ENCODE measurements at regions not wholly inside any gene's neighbourhood (a gene's known extent, or its start where the extent isn't known, plus 50 kb on each side); places are given as distances from the start of the nearest gene placed in this dataset.

DNA sequence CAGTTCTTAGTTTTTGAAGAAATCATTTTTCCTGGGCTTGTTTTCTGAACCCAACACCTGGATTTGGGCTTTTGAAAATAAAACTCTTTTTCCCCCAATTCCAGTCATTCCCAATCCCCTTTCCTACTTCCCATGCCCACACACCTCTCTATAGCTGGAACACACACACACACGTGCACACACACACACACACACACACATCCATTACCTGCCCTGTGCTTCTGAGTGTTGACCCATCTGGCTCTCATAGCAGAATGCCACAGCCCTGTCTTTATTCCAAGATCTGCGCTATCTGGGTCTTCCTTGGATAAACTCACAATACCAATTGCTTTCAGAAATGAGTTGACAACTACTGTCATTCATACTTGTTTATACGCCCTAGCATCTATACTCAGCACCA is 54.9 kb upstream of the C4orf54 start:
- no peak for DNase-seq (ENCODE audit: low read depth, low spot score)

- DNase-seq (ENCODE audit: low read depth, low spot score): no peak
Observed at GRCh38 chr4:99712099-99712498, 54.5 kb upstream of the C4orf54 start.

DNA sequence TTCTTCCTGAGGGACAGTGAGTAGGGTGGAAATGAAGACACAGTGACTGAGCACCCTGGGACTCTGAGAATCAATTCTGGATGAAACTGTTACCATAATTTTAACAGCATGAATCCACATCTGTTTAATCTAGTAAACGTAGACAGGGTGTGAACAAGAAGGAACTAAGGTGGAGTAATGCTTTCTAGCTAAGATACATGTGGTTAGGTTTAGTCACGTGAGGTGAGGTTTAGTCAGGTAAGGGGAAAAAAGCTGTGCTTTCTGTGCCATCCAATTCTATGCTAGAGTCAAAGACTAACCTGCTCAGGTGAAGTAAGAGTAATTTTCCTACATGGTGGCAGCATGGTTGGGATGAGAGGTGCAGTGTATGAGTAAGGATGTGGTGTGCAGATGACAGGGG is 54.0 kb upstream of the C4orf54 start:
- DNase-seq (ENCODE audit: low read depth, low spot score): no peak

DNA sequence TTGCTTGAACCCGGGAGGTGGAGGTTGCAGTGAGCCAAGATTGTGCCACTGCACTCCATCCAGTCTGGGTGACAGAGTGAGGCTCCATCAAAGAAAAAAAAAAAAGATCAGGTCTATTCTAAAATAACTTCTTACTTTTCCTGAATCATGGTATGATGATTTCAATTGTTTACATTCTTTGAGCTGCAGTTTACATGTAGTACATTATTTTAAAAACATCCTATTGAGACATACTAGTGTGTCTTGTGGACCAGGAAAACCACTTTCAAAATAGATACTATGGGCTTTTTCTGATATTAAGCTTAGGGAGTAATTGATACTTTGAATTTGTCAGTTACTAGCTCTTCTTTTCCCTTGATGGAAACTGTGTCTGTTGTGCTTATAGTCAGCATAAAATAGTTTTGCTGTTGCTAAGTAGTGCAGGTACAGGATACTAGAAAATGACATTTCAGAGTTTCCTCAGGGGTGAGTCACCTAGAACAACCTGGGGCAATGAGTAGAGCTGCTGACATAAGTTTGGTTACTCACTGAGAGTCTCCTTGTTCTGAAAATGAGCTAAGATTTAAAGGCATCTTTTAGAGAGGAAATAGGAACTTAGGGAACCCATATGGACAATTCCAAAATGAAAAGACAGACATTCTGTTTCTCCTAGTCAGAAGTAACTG is 53.2 kb upstream of the C4orf54 start:
- DNase-seq (ENCODE audit: low read depth, low spot score): no peak

DNA sequence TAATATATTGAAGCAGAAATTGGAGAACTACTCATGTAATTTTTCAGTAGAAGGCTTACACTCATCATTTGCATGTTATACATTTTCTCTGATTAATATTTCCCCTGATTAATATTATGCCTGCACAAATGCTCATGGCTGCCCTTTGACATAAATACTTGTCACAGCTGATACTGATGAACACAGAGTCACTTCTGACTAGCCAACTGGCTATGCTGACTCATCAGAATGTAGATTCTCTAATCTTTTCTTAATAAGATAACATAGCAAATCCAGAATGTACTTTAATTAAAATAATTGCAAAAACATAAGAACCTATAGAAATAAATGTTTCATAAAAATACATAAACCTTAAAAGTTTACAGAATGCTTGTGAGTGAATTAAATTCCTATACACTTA is 52.4 kb upstream of the C4orf54 start:
- DNase-seq (ENCODE audit: low read depth, low spot score): no peak

DNA sequence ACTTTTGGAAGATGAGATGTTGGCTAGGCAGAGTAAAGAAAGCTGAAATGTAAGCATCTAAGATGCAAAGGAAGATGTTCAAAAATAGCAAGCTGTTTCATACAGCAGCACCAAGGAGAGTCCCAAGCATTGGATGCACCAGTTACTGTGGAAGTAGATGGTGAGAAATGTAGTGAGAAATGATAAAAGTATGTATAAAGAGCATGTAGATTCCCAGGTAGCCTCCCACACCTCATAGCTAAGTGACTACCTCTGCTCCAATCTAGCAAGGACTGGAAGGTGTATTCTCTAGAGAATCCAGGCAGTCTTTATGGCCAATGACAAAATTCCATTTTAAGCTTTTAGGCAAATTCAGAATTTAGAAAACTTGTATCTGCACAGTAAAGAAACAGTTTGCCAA is 50.9 kb upstream of the C4orf54 start:
- DNase-seq (ENCODE audit: low read depth, low spot score): no peak

Data from ELF-1 (cell line).